Muscle layer of duodenum (tissue), 2 donors: ENCODE measurements at regions not wholly inside any gene's neighbourhood (a gene's known extent, or its start where the extent isn't known, plus 50 kb on each side); places are given as distances from the start of the nearest gene placed in this dataset.

Experiments used
- H3K27ac ChIP-seq: one replicate; pipeline ENCODE4 v1.7.0; 2013; ENCODE audit warnings: mild to moderate bottlenecking, low read length
- H3K27me3 ChIP-seq: one replicate; pipeline ENCODE4 v1.7.0; 2013; ENCODE audit warnings: low read depth, mild to moderate bottlenecking, control low read depth, low read length
- H3K36me3 ChIP-seq, 2 donors: one replicate each; pipeline ENCODE4 v1.7.0; 2013; ENCODE audit warnings: low read length in 2 of 2, control low read depth in 1 of 2, mild to moderate bottlenecking in 1 of 2; ENCODE audit not compliant: insufficient read depth in 2 of 2, control insufficient read depth in 1 of 2
- H3K4me1 ChIP-seq, 2 donors: one replicate each; pipeline ENCODE4 v1.7.0; 2013; ENCODE audit warnings: low read length in 2 of 2, mild to moderate bottlenecking in 2 of 2, control low read depth in 1 of 2, moderate library complexity in 1 of 2; ENCODE audit not compliant: insufficient read depth in 2 of 2, control insufficient read depth in 1 of 2
- H3K4me3 ChIP-seq, 2 donors: one replicate each; pipeline ENCODE4 v1.7.0; 2013; ENCODE audit warnings: low read length in 2 of 2, low read depth in 1 of 2, mild to moderate bottlenecking in 1 of 2
- H3K9me3 ChIP-seq, 2 donors: one replicate each; pipeline ENCODE4 v1.7.0; 2013; ENCODE audit warnings: low read length in 2 of 2, control low read depth in 1 of 2, mild to moderate bottlenecking in 1 of 2; ENCODE audit not compliant: control insufficient read depth in 1 of 2
- donor health status: healthy.

GRCh38 chr4:175127314-175127713 lies 209.2 kb downstream of the ADAM29 start:
- peaks cover 2 to 4% of the 10 kb centered on the region in 2 donors for H3K9me3 ChIP-seq
- H3K27me3 ChIP-seq = no peaks in the 10 kb centered on the region
- H3K27ac ChIP-seq = no peak overlapping the region
- H3K4me3 ChIP-seq = no peak overlapping the region
- no peaks in the 10 kb centered on the region for H3K36me3 ChIP-seq
- H3K4me1 ChIP-seq = no peaks in the 10 kb centered on the region

- Histone ChIP-seq H3K27ac (no peak overlapping the region), H3K4me3 (no peak overlapping the region), H3K4me1 (no peaks in the 10 kb centered on the region), H3K9me3 (no peaks in the 10 kb centered on the region), H3K36me3 (no peaks in the 10 kb centered on the region), H3K27me3 (no peaks in the 10 kb centered on the region)
Measured at GRCh38 chr4:175129797-175130196, 211.6 kb downstream of the ADAM29 start.

- no peaks in the 10 kb centered on the region for H3K4me1 ChIP-seq
- no peaks in the 10 kb centered on the region for H3K9me3 ChIP-seq
- no peaks in the 10 kb centered on the region for H3K36me3 ChIP-seq
- no peak overlapping the region for H3K4me3 ChIP-seq
- H3K27ac ChIP-seq = no peak overlapping the region
- H3K27me3 ChIP-seq = no peaks in the 10 kb centered on the region
Measured at GRCh38 chr4:175139205-175139604, 221.0 kb downstream of the ADAM29 start.

- Histone ChIP-seq H3K9me3 (no peaks in the 10 kb centered on the region), H3K27ac (no peak overlapping the region), H3K4me3 (no peak overlapping the region), H3K4me1 (no peaks in the 10 kb centered on the region), H3K36me3 (no peaks in the 10 kb centered on the region), H3K27me3 (no peaks in the 10 kb centered on the region)
Measured at GRCh38 chr4:175143116-175143515, 225.0 kb downstream of the ADAM29 start.

- Histone ChIP-seq H3K4me1 (no peaks in the 10 kb centered on the region), H3K9me3 (no peaks in the 10 kb centered on the region), H3K27ac (no peak overlapping the region), H3K36me3 (no peaks in the 10 kb centered on the region), H3K4me3 (no peak overlapping the region), H3K27me3 (no peaks in the 10 kb centered on the region)
Measured at GRCh38 chr4:175146799-175147198, 228.6 kb downstream of the ADAM29 start.

GRCh38 chr4:175147233-175147632 lies 229.1 kb downstream of the ADAM29 start:
- no peak overlapping the region for H3K27ac ChIP-seq
- H3K4me1 ChIP-seq = no peaks in the 10 kb centered on the region
- no peak overlapping the region for H3K4me3 ChIP-seq
- no peaks in the 10 kb centered on the region for H3K9me3 ChIP-seq
- no peaks in the 10 kb centered on the region for H3K27me3 ChIP-seq
- H3K36me3 ChIP-seq = no peaks in the 10 kb centered on the region

- no peaks in the 10 kb centered on the region for H3K27me3 ChIP-seq
- no peaks in the 10 kb centered on the region for H3K9me3 ChIP-seq
- H3K36me3 ChIP-seq = no peaks in the 10 kb centered on the region
- no peaks in the 10 kb centered on the region for H3K4me1 ChIP-seq
- H3K27ac ChIP-seq = no peak overlapping the region
- H3K4me3 ChIP-seq = no peak overlapping the region
Measured at GRCh38 chr4:175166020-175166419, 247.9 kb downstream of the ADAM29 start.

- Histone ChIP-seq H3K27ac (no peak overlapping the region), H3K4me1 (no peaks in the 10 kb centered on the region), H3K4me3 (no peak overlapping the region), H3K27me3 (no peaks in the 10 kb centered on the region), H3K36me3 (no peaks in the 10 kb centered on the region), H3K9me3 (no peaks in the 10 kb centered on the region)
Measured at GRCh38 chr4:175176710-175177109, 258.6 kb downstream of the ADAM29 start.

GRCh38 chr4:175190654-175191053 lies 272.5 kb downstream of the ADAM29 start:
- peaks cover 0 to 1% of the 10 kb centered on the region in 2 donors for H3K9me3 ChIP-seq
- no peaks in the 10 kb centered on the region for H3K27me3 ChIP-seq
- H3K4me3 ChIP-seq = no peak overlapping the region
- H3K4me1 ChIP-seq = no peaks in the 10 kb centered on the region
- no peaks in the 10 kb centered on the region for H3K36me3 ChIP-seq
- no peak overlapping the region for H3K27ac ChIP-seq

- Histone ChIP-seq H3K27ac (no peak overlapping the region), H3K36me3 (no peaks in the 10 kb centered on the region), H3K9me3 (no peaks in the 10 kb centered on the region), H3K4me1 (no peaks in the 10 kb centered on the region), H3K27me3 (no peaks in the 10 kb centered on the region), H3K4me3 (no peak overlapping the region)
Measured at GRCh38 chr4:175198056-175198455, 279.9 kb downstream of the ADAM29 start.

GRCh38 chr4:175215208-175215607 lies 297.1 kb downstream of the ADAM29 start:
- no peaks in the 10 kb centered on the region for H3K27me3 ChIP-seq
- no peaks in the 10 kb centered on the region for H3K36me3 ChIP-seq
- no peak overlapping the region for H3K27ac ChIP-seq
- peaks cover 9 to 33% of the 10 kb centered on the region in 2 donors for H3K9me3 ChIP-seq
- H3K4me3 ChIP-seq = peak overlapping the region in 1 of 2 donors; percentile 21
- no peaks in the 10 kb centered on the region for H3K4me1 ChIP-seq

- H3K4me1 ChIP-seq = no peaks in the 10 kb centered on the region
- no peak overlapping the region for H3K27ac ChIP-seq
- peaks cover 9 to 33% of the 10 kb centered on the region in 2 donors for H3K9me3 ChIP-seq
- H3K27me3 ChIP-seq = no peaks in the 10 kb centered on the region
- H3K4me3 ChIP-seq = peak overlapping the region in 1 of 2 donors; percentile 21
- H3K36me3 ChIP-seq = no peaks in the 10 kb centered on the region
Measured at GRCh38 chr4:175215657-175216056, 297.5 kb downstream of the ADAM29 start.
